A549 (cell line): ENCODE measurements at regions not wholly inside any gene's neighbourhood (a gene's known extent, or its start where the extent isn't known, plus 50 kb on each side); places are given as distances from the start of the nearest gene placed in this dataset.
"Not testable (repeated sequence)": the region's sequence is repeated elsewhere in the genome, so short reads cannot be mapped to it uniquely, and the experiment has no call there.

Experiments used
- ATAC-seq, 2 experiments: fragments of 200-7000 bp in 1 of 2; fragments of >200 bp in 1 of 2; cut with Nextera tagmentation in 1 of 2; cut with Tn5 transposase in 1 of 2; 3 replicates each; pipeline versions ENCODE4 v1.8.0 to v1.9.1; 2018 to 2020; ENCODE audit warnings: mild to moderate bottlenecking in 1 of 2, moderate library complexity in 1 of 2
- CTCF ChIA-PET: fragments of 300-600 bp; sonication (Branson Sonifier 250); formaldehyde crosslinking; extraction: SDS; loops from one replicate; lab custom pipeline; 2021; ENCODE audit warnings: antibody characterized with exemption, inconsistent platforms; lab: Yijun Ruan, JAX
- POLR2A ChIA-PET: fragments of 350-600 bp; formaldehyde crosslinking; extraction: SDS; loops from one replicate; lab custom pipeline; 2021; ENCODE audit warnings: antibody characterized with exemption, inconsistent platforms; lab: Yijun Ruan, JAX
- DNase-seq, 2 experiments: peaks; one replicate each; pipeline versions ENCODE4 v3.0.0 to v3.0.0-alpha.2; 2011 to 2016; ENCODE audit warnings: low read depth in 1 of 2, low spot score in 1 of 2
- FAIRE-seq: peaks from 2 replicates; lab custom pipeline; 2011; peaks lifted over from hg19 to GRCh38; lab: Jason Lieb, UNC
- H3K27ac ChIP-seq, 2 experiments: fragments of >200 bp; sonication (Bioruptor Twin); formaldehyde crosslinking; 3 replicates each; pipeline ENCODE4 v1.5.1; 2016 to 2017
- H3K4me1 ChIP-seq: fragments of >200 bp; sonication (Bioruptor Twin); formaldehyde crosslinking; 3 replicates; pipeline ENCODE4 v1.6.1; 2016
- H3K4me2 ChIP-seq: fragments of >200 bp; sonication (Bioruptor Twin); formaldehyde crosslinking; 3 replicates; pipeline ENCODE4 v1.6.1; 2016
- H3K4me3 ChIP-seq: fragments of >200 bp; sonication (Bioruptor Twin); formaldehyde crosslinking; 3 replicates; pipeline ENCODE4 v1.5.1; 2016
- H3K9me3 ChIP-seq: fragments of >200 bp; sonication (Bioruptor Twin); formaldehyde crosslinking; 3 replicates; pipeline ENCODE4 v1.6.1; 2016
- CTCF ChIP-seq: fragments of >200 bp; sonication (Bioruptor Twin); formaldehyde crosslinking; IDR thresholded peaks from 3 replicates; pipeline ENCODE4 v1.5.1; 2016
- RAD21 ChIP-seq, 2 experiments: fragments of >200 bp in 1 of 2; sonication (Bioruptor Twin) in 1 of 2; formaldehyde crosslinking in 1 of 2; IDR thresholded peaks in 1 of 2; conservative IDR thresholded peaks in 1 of 2; 2 replicates in 1 of 2; 3 replicates in 1 of 2; pipeline ENCODE4 v1.6.1; 2012 to 2018; ENCODE audit warnings: inconsistent platforms in 1 of 2
- SMC3 ChIP-seq: fragments of >200 bp; sonication (Bioruptor Twin); formaldehyde crosslinking; IDR thresholded peaks from 3 replicates; pipeline ENCODE4 v1.6.1; 2018; ENCODE audit warnings: inconsistent platforms
- WGBS: methylation state at CpG from one replicate; pipeline ENCODE4 v1.1.6; 2017; ENCODE audit errors: missing lambda C conversion rate; 5-methylcytosine and 5-hydroxymethylcytosine counted together

GRCh38 chr11:71638801-71639519 is 56.3 kb upstream of the KRTAP5-11 start:
- H3K4me3 ChIP-seq: peak overlapping the region; percentile 38
- not testable (repeated sequence) for H3K4me1 ChIP-seq, H3K9me3 ChIP-seq, FAIRE-seq
- WGBS: 28% methylated on average over 7 of the region's 48 CpGs
- POLR2A ChIA-PET: interaction anchor here (0.6 kb wide), 1 partner anchor 310 kb away, joined by 7 read pairs; no protein-coding TSS in a partner anchor
- peak; percentile 81 for TF ChIP-seq SMC3
- TF ChIP-seq RAD21 (conservative IDR thresholded peaks at IDR 0.05 in 1 of 2, IDR thresholded peaks at IDR 0.05 in 1 of 2): peak; percentile 53 to 76
- TF ChIP-seq CTCF: peak; percentile 66
- peak overlapping the region; percentile 90 for H3K4me2 ChIP-seq
- H3K27ac ChIP-seq: peak overlapping the region in 1 of 2 experiments; percentile 70; a peak in 3 of 6 replicates
- CTCF ChIA-PET: interaction anchor here (0.6 to 1.6 kb wide), 15 partner anchors 8 to 794 kb away, joined by 3 to 8 read pairs (median 3); no protein-coding TSS in a partner anchor
- peak; percentile 21 to 28 for DNase-seq
- ATAC-seq: peak; percentile 70 to 99; a peak in 5 of 6 replicates

GRCh38 chr11:71639520-71639849 is 56.8 kb upstream of the KRTAP5-11 start:
- ChIA-PET CTCF (interaction anchor here (0.6 to 1.6 kb wide), 14 partner anchors 9 to 794 kb away, joined by 3 to 8 read pairs (median 3); no protein-coding TSS in a partner anchor), POLR2A (interaction anchor here (0.6 kb wide), 1 partner anchor 309 kb away, joined by 7 read pairs; no protein-coding TSS in a partner anchor)
- not testable (repeated sequence) for ATAC-seq, FAIRE-seq, H3K4me1 ChIP-seq, H3K9me3 ChIP-seq
- 0% methylated on average over 13 of the region's 32 CpGs for WGBS
- Histone ChIP-seq H3K27ac (peak overlapping the region in 1 of 2 experiments; percentile 70; a peak in 3 of 6 replicates), H3K4me2 (peak overlapping the region; percentile 90), H3K4me3 (peak overlapping the region; percentile 38)
- peak; percentile 2 to 11 for DNase-seq

GRCh38 chr11:71639916-71640315 is 57.2 kb upstream of the KRTAP5-11 start:
- Histone ChIP-seq H3K4me2 (peak overlapping the region; percentile 90), H3K4me3 (peak overlapping the region; percentile 38; the same call in 1 of the 3 replicates)
- 73% methylated on average over 4 of the region's 19 CpGs for WGBS
- POLR2A ChIA-PET, H3K27ac ChIP-seq, FAIRE-seq, DNase-seq, ATAC-seq, H3K9me3 ChIP-seq, H3K4me1 ChIP-seq: not testable (repeated sequence)
- CTCF ChIA-PET: interaction anchor here (0.6 to 1.6 kb wide), 12 partner anchors 9 to 793 kb away, joined by 3 to 8 read pairs (median 4); no protein-coding TSS in a partner anchor

GRCh38 chr11:71647078-71647477 is 64.4 kb upstream of the KRTAP5-11 start:
- H3K4me3 ChIP-seq, CTCF ChIA-PET: not testable (repeated sequence)
- 21% methylated on average over 5 of the region's 5 CpGs for WGBS

GRCh38 chr11:71652998-71653397 is 70.3 kb upstream of the KRTAP5-11 start:
- 16% methylated on average over 5 of the region's 5 CpGs for WGBS
- H3K4me2 ChIP-seq, CTCF ChIA-PET: not testable (repeated sequence)

More at GRCh38 chr11:71647078-71647477, 64.4 kb upstream of the KRTAP5-11 start:
- H3K27ac ChIP-seq, ATAC-seq, FAIRE-seq, H3K4me1 ChIP-seq, H3K4me2 ChIP-seq, DNase-seq, H3K9me3 ChIP-seq, POLR2A ChIA-PET: not testable (repeated sequence)

GRCh38 chr11:71654423-71654822 is 71.7 kb upstream of the KRTAP5-11 start:
- H3K9me3 ChIP-seq, POLR2A ChIA-PET, DNase-seq, H3K4me2 ChIP-seq, H3K4me3 ChIP-seq, H3K27ac ChIP-seq, CTCF ChIA-PET, ATAC-seq, H3K4me1 ChIP-seq, FAIRE-seq: not testable (repeated sequence)
- 23% methylated on average over 3 of the region's 3 CpGs for WGBS

More at GRCh38 chr11:71652998-71653397, 70.3 kb upstream of the KRTAP5-11 start:
- POLR2A ChIA-PET, H3K4me1 ChIP-seq, H3K9me3 ChIP-seq, H3K4me3 ChIP-seq, ATAC-seq, H3K27ac ChIP-seq, DNase-seq, FAIRE-seq: not testable (repeated sequence)

- H3K27ac ChIP-seq, H3K4me3 ChIP-seq, DNase-seq, POLR2A ChIA-PET, H3K4me2 ChIP-seq, H3K4me1 ChIP-seq, H3K9me3 ChIP-seq, FAIRE-seq, ATAC-seq: not testable (repeated sequence)
- CTCF ChIA-PET: interaction anchor here (0.9 kb wide), 1 partner anchor 16 kb away, joined by 4 read pairs; no protein-coding TSS in a partner anchor
- 38% methylated on average over 7 of the region's 7 CpGs for WGBS
Observed at GRCh38 chr11:71655041-71655440, 72.4 kb upstream of the KRTAP5-11 start.

GRCh38 chr11:71656513-71656912 is 73.8 kb upstream of the KRTAP5-11 start:
- CTCF ChIA-PET, H3K4me2 ChIP-seq, H3K4me3 ChIP-seq, FAIRE-seq, ATAC-seq, H3K4me1 ChIP-seq, POLR2A ChIA-PET, H3K9me3 ChIP-seq, H3K27ac ChIP-seq: not testable (repeated sequence)
- DNase-seq: peak in 1 of 2 experiments; percentile 7
- 21% methylated on average over 5 of the region's 5 CpGs for WGBS

GRCh38 chr11:71664941-71665340 is 82.3 kb upstream of the KRTAP5-11 start:
- H3K27ac ChIP-seq, CTCF ChIA-PET, H3K9me3 ChIP-seq, POLR2A ChIA-PET, H3K4me1 ChIP-seq, DNase-seq, ATAC-seq, H3K4me3 ChIP-seq, FAIRE-seq, H3K4me2 ChIP-seq: not testable (repeated sequence)
- WGBS: 4% methylated on average over 2 of the region's 3 CpGs

GRCh38 chr11:71698110-71698509 is 115.4 kb upstream of the KRTAP5-11 start:
- CTCF ChIA-PET, FAIRE-seq, H3K4me3 ChIP-seq, H3K27ac ChIP-seq, H3K4me1 ChIP-seq, H3K9me3 ChIP-seq, H3K4me2 ChIP-seq, DNase-seq, ATAC-seq, POLR2A ChIA-PET: not testable (repeated sequence)
